SK-N-SH (cell line): ENCODE measurements at regions not wholly inside any gene's neighbourhood (a gene's known extent, or its start where the extent isn't known, plus 50 kb on each side); places are given as distances from the start of the nearest gene placed in this dataset.

Experiments
- CTCF ChIA-PET: fragments of 300-600, 350-600 bp; formaldehyde crosslinking; extraction: SDS; loops from one replicate; lab custom pipeline; 2021; lab: Yijun Ruan, JAX
- POLR2A ChIA-PET: fragments of 350-600 bp; sonication (Branson Sonifier 250); formaldehyde crosslinking; extraction: SDS; loops from one replicate; lab custom pipeline; 2020; ENCODE audit warnings: antibody characterized with exemption, inconsistent platforms; lab: Yijun Ruan, JAX
- DNase-seq: peaks from one replicate; pipeline ENCODE4 v3.0.0; 2012
- H2AFZ ChIP-seq: fragments of 200-600 bp; sonication (generic); 2 replicates; pipeline ENCODE4 v1.8.1; 2016; ENCODE audit warnings: antibody characterized with exemption, mild to moderate bottlenecking, low read depth
- H3F3A ChIP-seq: fragments of 200-600 bp; sonication (generic); replicated peaks from 2 replicates; pipeline ENCODE3; 2016; ENCODE audit warnings: antibody characterized with exemption, mild to moderate bottlenecking; ENCODE audit not compliant: insufficient read depth
- H3K27ac ChIP-seq, 2 experiments: fragments of 200-500 bp in 1 of 2; fragments of 200-600 bp in 1 of 2; sonication (Bioruptor generic) in 1 of 2; sonication (generic), shearing (Covaris generic) in 1 of 2; 2 replicates each; pipeline versions ENCODE4 v1.5.1 to v1.6.1; 2014 to 2016; ENCODE audit warnings: low read depth in 2 of 2, inconsistent platforms in 1 of 2, low read length in 1 of 2, mild to moderate bottlenecking in 1 of 2, mixed read lengths in 1 of 2
- H3K27me3 ChIP-seq: fragments of 200-600 bp; sonication (generic), shearing (Covaris generic); 2 replicates; pipeline ENCODE4 v1.6.1; 2016; ENCODE audit warnings: mixed run types; ENCODE audit not compliant: insufficient read depth
- H3K36me3 ChIP-seq, 2 experiments: fragments of 200-500 bp in 1 of 2; fragments of 200-600 bp in 1 of 2; sonication (Bioruptor generic) in 1 of 2; sonication (generic) in 1 of 2; replicated peaks in 1 of 2; 2 replicates each; pipeline versions ENCODE3 to v1.5.1; 2014 to 2016; ENCODE audit warnings: low read length in 1 of 2, mild to moderate bottlenecking in 1 of 2; ENCODE audit not compliant: insufficient read depth in 2 of 2, control insufficient read depth in 1 of 2
- H3K4me1 ChIP-seq, 2 experiments: fragments of 200-500 bp in 1 of 2; fragments of 200-600 bp in 1 of 2; sonication (Bioruptor generic) in 1 of 2; sonication (generic), shearing (Covaris generic) in 1 of 2; 2 replicates each; pipeline versions ENCODE4 v1.5.1 to v1.6.1; 2014 to 2016; ENCODE audit warnings: low read depth in 1 of 2, low read length in 1 of 2, mixed run types in 1 of 2; ENCODE audit not compliant: insufficient read depth in 2 of 2, control insufficient read depth in 1 of 2
- H3K4me2 ChIP-seq: fragments of 200-600 bp; sonication (generic), shearing (Covaris generic); 2 replicates; pipeline ENCODE4 v1.6.1; 2017; ENCODE audit warnings: mixed run types
- H3K4me3 ChIP-seq, 2 experiments: fragments of 200-500 bp in 1 of 2; fragments of 200-600 bp in 1 of 2; sonication (Bioruptor generic) in 1 of 2; sonication (generic), shearing (Covaris generic) in 1 of 2; 2 replicates each; pipeline versions ENCODE4 v1.5.1 to v1.8.1; 2014 to 2016; ENCODE audit warnings: low read depth in 2 of 2, inconsistent platforms in 1 of 2, low read length in 1 of 2, mild to moderate bottlenecking in 1 of 2, mixed read lengths in 1 of 2, moderate library complexity in 1 of 2
- H3K79me2 ChIP-seq: fragments of 200-600 bp; sonication (generic); 2 replicates; pipeline ENCODE4 v1.8.1; 2017; ENCODE audit warnings: mild to moderate bottlenecking; ENCODE audit not compliant: insufficient read depth
- H3K9ac ChIP-seq: fragments of 200-600 bp; sonication (generic); 2 replicates; pipeline ENCODE4 v1.6.1; 2017; ENCODE audit warnings: mixed run types
- H3K9me2 ChIP-seq: fragments of 200-600 bp; sonication (generic); 2 replicates; pipeline ENCODE4 v1.6.1; 2017; ENCODE audit warnings: mixed run types
- H3K9me3 ChIP-seq: fragments of 200-600 bp; sonication (generic); 2 replicates; pipeline ENCODE4 v1.6.1; 2017; ENCODE audit warnings: mixed run types, mild to moderate bottlenecking, moderate library complexity
- H4K20me1 ChIP-seq: fragments of 200-600 bp; sonication (generic); 2 replicates; pipeline ENCODE4 v1.6.1; 2017; ENCODE audit warnings: mild to moderate bottlenecking, mixed run types; ENCODE audit not compliant: insufficient read depth
- CTCF ChIP-seq: fragments of 200-600 bp; sonication (generic); IDR thresholded peaks from 2 replicates; pipeline ENCODE4 v1.6.1; 2017; ENCODE audit warnings: antibody characterized with exemption, mild to moderate bottlenecking, moderate library complexity
- FOSL2 ChIP-seq: IDR thresholded peaks from 2 replicates; pipeline ENCODE4 v1.4.0; 2012; ENCODE audit warnings: low read depth, mild to moderate bottlenecking, moderate library complexity, borderline replicate concordance
- JUND ChIP-seq: IDR thresholded peaks from 2 replicates; pipeline ENCODE4 v1.4.0; 2012
- MAX ChIP-seq: IDR thresholded peaks from 2 replicates; pipeline ENCODE4 v1.4.0; 2012; ENCODE audit warnings: low read depth
- MEF2A ChIP-seq: IDR thresholded peaks from 2 replicates; pipeline ENCODE4 v1.4.0; 2012; ENCODE audit warnings: low read depth, borderline replicate concordance
- NFIC ChIP-seq: IDR thresholded peaks from 2 replicates; pipeline ENCODE4 v1.4.0; 2012; ENCODE audit warnings: borderline replicate concordance
- PBX3 ChIP-seq: IDR thresholded peaks from 2 replicates; pipeline ENCODE4; 2012
- TCF12 ChIP-seq: IDR thresholded peaks from 2 replicates; pipeline ENCODE4 v1.4.0; 2012
- WGBS: methylation state at CpG from one replicate; pipeline ENCODE4 v1.1.6; 2017; ENCODE audit warnings: low lambda C conversion rate; 5-methylcytosine and 5-hydroxymethylcytosine counted together

DNA sequence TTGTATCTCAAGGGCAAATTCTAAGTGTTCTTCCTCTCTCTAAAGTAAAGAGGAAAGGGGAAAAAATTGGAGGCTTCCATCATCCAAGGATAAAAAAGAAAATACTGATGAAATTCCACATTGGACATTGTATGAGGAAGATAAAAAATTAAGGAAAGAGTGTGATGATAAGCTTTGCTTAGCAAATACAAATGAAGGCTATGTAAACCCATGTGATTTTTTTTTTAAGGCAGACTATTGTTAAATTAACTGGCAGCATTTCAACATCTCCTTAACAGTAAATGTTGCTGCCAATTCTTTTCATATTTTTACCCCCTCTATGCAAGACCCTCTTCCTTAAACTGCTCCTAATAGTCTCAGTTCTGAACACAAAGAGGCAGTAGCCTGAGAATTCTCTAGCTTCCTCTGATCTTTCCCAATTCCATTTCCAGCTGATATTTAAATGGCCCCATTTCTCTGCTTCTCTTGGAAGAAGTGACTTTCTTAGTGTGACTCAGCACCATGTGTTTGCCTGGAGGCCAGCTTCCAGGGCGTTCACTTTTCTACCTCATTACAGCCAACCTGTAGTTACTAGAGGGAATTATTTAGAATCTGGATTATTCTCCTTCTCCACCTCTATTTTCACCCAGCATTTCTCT lies 159.7 kb downstream of the TLE1 start:
- CTCF ChIA-PET, result interaction anchor here (1.2 kb wide), 2 partner anchors 19 to 21 kb away, joined by 3 to 4 read pairs; no protein-coding TSS in a partner anchor
- H3K9ac ChIP-seq, result no peak overlapping the region
- no peaks in the 10 kb centered on the region for H4K20me1 ChIP-seq
- no peaks in the 10 kb centered on the region for H3F3A ChIP-seq
- peaks cover 2 to 4% of the 10 kb centered on the region in 2 experiments for H3K4me1 ChIP-seq
- H3K36me3 ChIP-seq, result no peaks in the 10 kb centered on the region
- POLR2A ChIA-PET, result no interaction called here
- no peak for DNase-seq
- no peaks in the 10 kb centered on the region for H3K9me2 ChIP-seq
- peak overlapping the region; percentile 27; the same call in 1 of the 2 replicates for H2AFZ ChIP-seq
- peak; percentile 48; the same call in 1 of the 2 replicates for TF ChIP-seq FOSL2
- TF ChIP-seq MEF2A, result no peak
- peak; percentile 14; the same call in 1 of the 2 replicates for TF ChIP-seq JUND
- peak; percentile 57; the same call in 1 of the 2 replicates for TF ChIP-seq MAX
- TF ChIP-seq TCF12, result peak; percentile 35; the same call in 1 of the 2 replicates
- no peak overlapping the region for H3K27ac ChIP-seq
- H3K9me3 ChIP-seq, result no peaks in the 10 kb centered on the region
- H3K4me3 ChIP-seq, result no peak overlapping the region
- no peaks in the 10 kb centered on the region for H3K27me3 ChIP-seq
- no peaks in the 10 kb centered on the region for H3K79me2 ChIP-seq
- H3K4me2 ChIP-seq, result no peak overlapping the region
- 27% methylated on average over 1 of the region's 1 CpG for WGBS

GRCh38 chr9:81526587-81526986 lies 162.8 kb downstream of the TLE1 start:
- Histone ChIP-seq H3K9ac (no peak overlapping the region), H3K9me2 (no peaks in the 10 kb centered on the region), H3F3A (no peaks in the 10 kb centered on the region), H3K4me3 (no peak overlapping the region), H4K20me1 (no peaks in the 10 kb centered on the region), H3K27me3 (no peaks in the 10 kb centered on the region), H3K4me1 (peaks cover 0 to 4% of the 10 kb centered on the region in 2 experiments; a peak in 3 of 4 replicates), H3K27ac (no peak overlapping the region), H2AFZ (no peak overlapping the region), H3K9me3 (no peaks in the 10 kb centered on the region), H3K79me2 (no peaks in the 10 kb centered on the region), H3K36me3 (no peaks in the 10 kb centered on the region), H3K4me2 (no peak overlapping the region)
- POLR2A ChIA-PET, result no interaction called here
- CTCF ChIA-PET, result interaction anchor here (0.7 kb wide), 1 partner anchor 1435 kb away, joined by 3 read pairs; no protein-coding TSS in a partner anchor
- no peak for DNase-seq
- TF ChIP-seq CTCF, result no peak
- peak; percentile 54; the same call in 1 of the 2 replicates for TF ChIP-seq NFIC
- peak; percentile 46 for TF ChIP-seq PBX3
- 86% methylated on average over 2 of the region's 2 CpGs for WGBS
